Erythroblast (primary cell): ENCODE measurements at regions not wholly inside any gene's neighbourhood (a gene's known extent, or its start where the extent isn't known, plus 50 kb on each side); places are given as distances from the start of the nearest gene placed in this dataset.

Source experiments
- GATA1 ChIP-seq: IDR thresholded peaks from 2 replicates; pipeline ENCODE4 v1.6.1; 2011; ENCODE audit warnings: low read depth, mild to moderate bottlenecking, control low read depth, low read length, moderate library complexity
- POLR2A ChIP-seq: IDR thresholded peaks from 2 replicates; pipeline ENCODE4 v1.6.1; 2011; ENCODE audit warnings: mild to moderate bottlenecking, low read length

DNA sequence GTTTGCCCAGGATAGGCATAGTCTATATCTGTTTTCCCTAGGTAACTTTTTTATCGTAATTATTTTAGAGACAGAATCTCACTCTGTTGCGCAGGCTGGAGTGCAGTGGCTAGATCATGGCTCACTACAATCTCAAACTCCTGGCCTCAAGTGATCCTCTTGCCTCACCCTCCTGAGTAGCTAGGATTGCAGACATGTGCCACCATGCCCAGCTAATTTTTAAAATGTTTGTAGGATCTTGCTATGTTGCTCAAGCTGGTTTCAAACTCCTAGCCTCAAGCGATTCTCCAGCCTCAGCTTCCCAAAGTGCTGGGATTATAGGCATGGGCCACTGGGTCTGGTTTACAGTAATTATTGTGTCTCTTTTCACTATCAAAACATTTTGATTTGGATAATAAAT lies 58.6 kb upstream of the SOX13 start:
- no peak for TF ChIP-seq POLR2A
- no peak for TF ChIP-seq GATA1
